Stomach (tissue), 4 donors: ENCODE measurements at regions not wholly inside any gene's neighbourhood (a gene's known extent, or its start where the extent isn't known, plus 50 kb on each side); places are given as distances from the start of the nearest gene placed in this dataset.

Experiments
- CTCF ChIP-seq, 7 experiments: fragments of 450-650 bp in 4 of 7; fragments of 200-600 bp in 3 of 7; sonication (generic) in 3 of 7; IDR thresholded peaks; one replicate each; pipeline ENCODE4 v1.5.1; 2016 to 2019; ENCODE audit warnings: antibody characterized with exemption in 7 of 7, control low read depth in 2 of 7, mild to moderate bottlenecking in 1 of 7
- EP300 ChIP-seq: sonication (generic); formaldehyde crosslinking; IDR thresholded peaks from one replicate; pipeline ENCODE4 v1.6.1; 2017; ENCODE audit warnings: antibody characterized with exemption
- POLR2A ChIP-seq, 4 donors: fragments of 450-650 bp; IDR thresholded peaks; one replicate each; pipeline ENCODE4 v1.6.1; 2016; ENCODE audit warnings: antibody characterized with exemption in 4 of 4, control low read depth in 2 of 4, mild to moderate bottlenecking in 1 of 4, moderate library complexity in 1 of 4

- TF ChIP-seq CTCF (IDR thresholded peaks at IDR 0.05) (no peak), POLR2A (IDR thresholded peaks at IDR 0.05) (no peak), EP300 (no peak)
Measured at GRCh38 chr6:40740518-40740917, 153.4 kb upstream of the LRFN2 start.
